SU-DHL-6 (cell line): ENCODE measurements at regions not wholly inside any gene's neighbourhood (a gene's known extent, or its start where the extent isn't known, plus 50 kb on each side); places are given as distances from the start of the nearest gene placed in this dataset.

Experiments used
- CTCF ChIP-seq: fragments of 200-600 bp; sonication (generic); IDR thresholded peaks from one replicate; pipeline ENCODE4 v1.5.1; 2017; ENCODE audit warnings: antibody characterized with exemption, mild to moderate bottlenecking, low read length, moderate library complexity; ENCODE audit not compliant: insufficient read depth, poor library complexity, severe bottlenecking
- EZH2phosphoT487 ChIP-seq: fragments of 200-600 bp; sonication (generic), shearing (Covaris generic); conservative IDR thresholded peaks from 2 replicates; pipeline ENCODE4 v1.6.1; 2018; ENCODE audit warnings: mild to moderate bottlenecking, antibody characterized with exemption, low read length, moderate library complexity, mixed read lengths

- TF ChIP-seq CTCF: no peak
- no peak for TF ChIP-seq EZH2phosphoT487
Observed at GRCh38 chr13:38159710-38160109, 189.9 kb upstream of the UFM1 start.
